Inflammatory macrophage treated with lipopolysaccharide for 1 hour (primary cell): ENCODE measurements at regions not wholly inside any gene's neighbourhood (a gene's known extent, or its start where the extent isn't known, plus 50 kb on each side); places are given as distances from the start of the nearest gene placed in this dataset.
"Not testable (repeated sequence)": the region's sequence is repeated elsewhere in the genome, so short reads cannot be mapped to it uniquely, and the experiment has no call there.

Experiments
- DNase-seq, 2 donors: peaks; one replicate each; pipeline ENCODE4 v3.0.0-alpha.2; 2020 to 2022

DNA sequence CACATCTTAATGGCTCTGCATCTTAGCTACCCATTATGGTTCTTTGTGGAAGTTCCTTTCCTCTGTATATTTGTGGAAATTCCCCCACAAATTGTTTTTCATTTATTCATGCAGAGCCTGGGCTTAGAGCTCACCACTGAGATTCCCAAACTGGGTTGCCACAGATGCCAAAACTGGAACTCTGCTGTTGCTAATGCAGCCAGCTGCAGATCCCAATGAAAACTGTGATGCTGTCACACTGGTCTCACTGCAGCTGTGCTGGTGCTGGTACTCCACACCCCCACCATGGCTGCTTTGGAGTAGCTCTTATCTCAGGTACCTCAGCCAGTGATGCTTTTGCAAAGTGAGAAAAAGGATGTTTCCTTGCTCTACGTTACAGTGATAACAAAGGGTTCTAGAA is 87.7 kb downstream of the DCK start:
- DNase-seq = no peak

DNA sequence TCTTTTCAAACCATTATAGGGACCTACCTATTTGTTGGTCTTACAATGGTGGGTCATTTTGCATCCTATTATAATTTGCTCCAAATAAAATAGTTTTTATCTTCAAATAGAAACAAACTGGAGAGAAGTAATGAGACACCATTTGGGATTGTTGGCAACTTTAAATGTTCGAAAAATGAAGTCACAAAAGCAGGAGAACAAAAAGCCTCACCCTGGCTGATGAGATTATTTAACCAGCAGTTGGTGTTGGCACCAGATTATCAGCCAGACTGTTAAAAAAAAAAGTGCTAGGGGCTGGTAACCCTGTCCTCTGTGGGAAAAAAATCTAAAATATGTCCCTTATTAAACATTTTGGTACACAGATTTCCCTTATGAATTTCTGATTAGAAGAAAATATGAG is 100.3 kb downstream of the DCK start:
- no peak for DNase-seq

DNA sequence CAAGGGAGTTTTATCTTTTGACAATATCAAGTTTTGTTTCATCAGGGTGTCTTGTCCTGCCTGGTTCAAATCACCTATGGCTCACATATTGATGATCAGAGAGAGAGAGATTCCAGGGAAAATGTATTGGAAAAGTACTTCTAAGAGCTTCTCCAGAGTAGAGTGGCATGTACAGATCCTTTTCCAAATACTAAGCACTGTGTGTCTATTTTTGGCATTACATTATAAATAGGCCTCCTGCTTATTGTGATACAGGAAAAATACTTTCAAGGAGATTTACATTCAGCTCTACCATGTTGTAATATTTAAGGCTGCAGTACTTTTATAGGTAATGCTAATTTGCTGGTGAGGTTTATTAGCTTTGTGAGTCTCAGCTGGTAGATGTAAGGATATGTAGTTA is 100.8 kb downstream of the DCK start:
- no peak for DNase-seq

DNA sequence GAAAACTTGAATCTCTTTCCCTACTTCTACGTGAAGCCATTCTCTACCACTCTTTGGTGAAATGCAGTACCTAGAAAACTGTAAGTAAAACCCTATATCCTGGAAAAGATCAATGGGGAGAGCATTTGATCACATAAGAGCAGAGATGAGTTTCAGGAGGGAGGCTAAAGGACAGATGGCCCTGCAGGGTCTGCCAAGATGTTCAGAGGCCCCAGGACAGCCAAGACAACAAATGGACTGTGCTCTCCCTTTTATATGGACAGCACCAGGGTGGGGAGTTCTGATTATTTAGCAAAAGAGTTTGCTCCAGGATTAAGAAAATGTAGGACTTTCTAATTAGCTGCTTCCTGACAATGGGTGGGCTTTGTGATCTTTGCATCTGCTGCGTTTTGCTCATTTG is 101.7 kb downstream of the DCK start:
- no peak for DNase-seq

DNA sequence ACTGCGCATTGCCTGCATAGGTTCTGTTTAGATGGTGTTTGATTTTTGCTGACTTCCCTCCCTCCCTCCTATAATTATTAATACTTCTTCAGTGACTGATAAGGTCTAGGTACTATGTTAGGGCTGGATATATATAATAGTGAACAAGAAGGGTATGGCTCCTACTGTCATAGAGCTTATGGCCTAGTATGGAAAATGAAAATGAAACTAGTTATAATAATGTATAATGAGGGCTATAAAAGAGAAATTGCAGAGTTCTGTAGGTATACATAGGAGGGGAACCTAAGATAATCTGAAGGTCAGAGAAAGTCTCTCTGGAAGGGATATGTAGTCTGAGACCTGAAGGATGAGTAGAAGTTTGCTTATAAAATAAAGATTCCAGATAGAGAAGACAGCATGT is 102.1 kb downstream of the DCK start:
- peak in 1 of 2 donors; percentile 2 for DNase-seq

DNA sequence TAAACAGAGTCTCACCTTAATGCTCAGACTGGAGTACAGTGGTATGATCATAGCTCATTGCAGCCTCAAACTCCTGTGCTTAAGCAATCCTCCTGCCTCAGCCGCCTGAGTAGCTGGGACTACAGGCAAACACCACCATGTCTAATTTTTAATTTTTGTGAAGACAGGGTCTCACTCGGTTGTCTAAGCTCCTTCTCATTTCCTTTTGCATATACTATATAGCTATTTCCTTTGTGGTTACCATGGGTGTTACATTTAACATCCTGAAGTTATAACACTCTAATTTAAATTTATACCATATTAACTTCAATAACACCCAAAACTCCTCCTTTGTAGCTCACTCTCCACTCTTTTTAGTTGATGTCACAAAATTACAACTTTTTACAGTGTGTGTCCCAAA is 114.3 kb downstream of the DCK start:
- no peak for DNase-seq

DNA sequence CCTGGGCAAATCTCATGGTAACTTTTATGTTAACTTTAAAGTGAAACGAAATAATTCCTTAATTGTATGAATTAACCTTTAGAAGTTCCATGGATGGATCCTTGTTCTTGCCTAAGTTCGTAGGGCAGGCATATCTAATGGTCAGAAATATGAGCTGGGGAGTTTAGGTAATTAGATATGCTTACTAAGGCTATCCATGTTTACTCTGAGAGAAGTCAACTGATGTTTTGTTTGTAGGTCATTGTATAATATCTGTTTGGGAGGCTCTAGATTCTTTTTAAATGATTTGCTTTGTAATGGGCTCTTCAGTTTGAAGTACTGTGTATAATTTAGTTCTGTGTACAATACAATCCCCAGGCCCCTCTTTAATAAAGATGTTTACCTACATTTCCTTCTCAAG is 117.0 kb downstream of the DCK start:
- no peak for DNase-seq

DNA sequence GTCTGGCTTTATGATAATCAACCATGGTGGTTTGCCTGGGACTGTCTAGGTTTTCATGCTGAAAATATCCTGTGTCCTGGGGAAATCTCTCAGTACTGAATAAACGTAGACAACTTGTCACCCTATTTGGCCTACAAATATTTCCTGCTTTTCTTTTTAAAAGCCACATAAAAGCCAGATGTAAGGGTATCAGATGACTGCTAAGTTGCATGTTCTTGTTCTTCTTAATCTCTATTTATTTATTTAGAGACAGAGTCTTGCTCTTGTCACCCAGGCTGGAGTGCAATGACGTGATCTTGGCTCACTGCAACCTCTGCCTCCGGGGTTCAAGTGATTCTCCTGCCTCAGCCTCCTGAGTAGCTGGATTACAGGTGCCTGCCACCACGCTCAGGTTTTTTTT is 117.7 kb downstream of the DCK start:
- not testable (repeated sequence) for DNase-seq

DNA sequence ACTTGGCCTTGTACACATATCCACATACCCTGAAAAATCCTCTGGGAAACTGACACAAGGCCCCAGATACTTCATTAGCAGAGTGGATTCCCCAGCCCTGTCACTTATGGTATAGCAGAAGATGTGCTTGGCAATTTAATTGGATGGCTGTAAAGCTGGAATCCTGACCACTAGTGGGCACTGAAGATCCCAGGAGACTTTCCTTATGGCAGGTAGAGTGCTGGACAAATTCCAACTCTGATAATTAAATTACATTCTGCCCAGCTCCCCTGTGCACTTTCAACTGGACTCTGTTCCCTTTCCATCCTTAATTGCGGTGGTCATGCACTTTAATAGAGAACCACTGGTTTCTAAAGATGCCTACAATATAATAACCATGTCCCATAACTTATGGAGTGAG is 119.8 kb downstream of the DCK start:
- DNase-seq = no peak

DNA sequence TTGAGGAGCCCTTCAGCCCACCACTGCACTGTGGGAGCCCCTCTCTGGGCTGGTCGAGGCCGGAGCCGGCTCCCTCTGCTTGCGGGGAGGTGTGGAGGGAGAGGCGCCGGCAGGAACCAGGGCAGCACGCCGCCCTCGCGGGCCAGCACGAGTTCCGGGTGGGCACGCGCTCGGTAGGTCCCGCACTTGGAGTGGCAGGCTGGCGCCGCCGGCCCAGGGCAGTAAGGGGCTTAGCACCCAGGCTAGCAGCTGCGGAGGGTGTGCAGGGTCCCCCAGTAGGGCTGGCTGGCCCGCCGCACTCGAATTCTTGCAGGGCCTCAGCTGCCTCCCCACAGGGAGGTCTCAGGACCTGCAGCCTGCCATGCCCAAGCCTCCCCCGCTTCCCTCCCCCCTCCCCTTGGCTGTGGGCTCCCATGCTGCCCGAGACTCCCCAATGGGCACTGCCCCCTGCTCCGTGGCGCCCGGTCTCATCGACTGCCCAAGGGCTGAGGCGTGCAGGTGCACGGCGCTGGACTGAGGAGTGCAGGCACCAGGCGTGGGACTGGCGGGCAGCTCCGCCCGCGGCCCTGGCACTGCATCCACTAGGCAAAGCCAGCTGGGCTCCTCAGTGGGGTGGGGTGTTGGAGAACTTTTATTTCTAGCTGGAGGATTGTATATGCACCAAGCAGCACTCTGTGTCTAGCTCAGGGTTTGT is 127.5 kb downstream of the DCK start:
- no peak for DNase-seq

DNA sequence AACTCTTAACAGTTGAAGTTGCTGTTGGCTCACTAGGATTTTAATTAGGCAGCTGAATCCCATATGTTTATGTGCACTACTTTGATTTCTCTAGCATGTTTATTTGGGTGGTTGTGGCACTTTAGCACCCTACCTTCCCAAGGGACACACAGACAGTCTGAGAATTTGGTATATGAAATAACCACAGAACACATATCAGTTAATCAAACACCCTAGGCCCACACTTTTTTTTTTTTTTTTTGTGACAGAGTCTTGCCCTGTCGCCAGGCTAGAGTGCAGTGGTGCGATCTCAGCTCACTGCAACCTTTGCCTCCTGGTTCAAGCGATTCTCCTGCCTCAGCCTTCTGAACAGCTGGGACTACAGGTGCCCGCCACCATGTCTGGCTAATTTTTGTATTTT is 130.5 kb downstream of the DCK start:
- no peak for DNase-seq

DNA sequence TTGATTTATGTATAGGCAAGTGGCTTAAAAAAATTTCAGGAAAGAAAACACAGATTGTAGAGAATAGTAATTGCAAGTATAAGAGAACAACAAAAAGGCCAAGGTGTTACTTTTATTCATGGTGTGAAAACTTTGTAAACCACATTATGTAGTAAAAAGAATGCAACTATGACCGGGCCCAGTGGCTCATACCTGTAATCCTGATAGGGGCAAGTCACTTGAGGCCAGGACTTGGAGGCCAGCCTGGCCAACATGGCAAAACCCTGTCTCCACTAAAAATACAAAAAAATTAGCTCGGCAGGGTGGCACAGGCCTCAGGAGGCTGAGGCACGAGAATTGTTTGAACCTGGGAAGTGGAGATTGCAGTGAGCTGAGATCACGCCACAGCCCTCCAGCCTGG is 131.7 kb downstream of the DCK start:
- DNase-seq = no peak

DNA sequence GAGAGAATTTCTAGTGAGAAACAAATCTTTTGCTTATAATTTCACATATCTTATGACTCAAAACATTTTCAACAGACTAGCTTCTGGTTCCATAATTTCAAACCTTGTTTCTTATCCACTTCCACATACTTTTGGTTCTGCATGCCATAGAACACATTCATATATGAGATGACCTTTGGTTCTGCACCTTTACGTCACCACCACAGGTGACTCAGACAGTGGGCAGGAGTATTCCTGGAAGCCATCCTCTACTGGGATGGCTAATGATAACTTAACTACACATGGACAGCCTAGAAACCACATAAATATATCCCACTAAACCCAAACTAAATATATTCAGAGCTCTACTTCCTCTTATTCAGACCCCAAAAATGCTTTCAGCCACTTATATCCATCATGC is 133.3 kb downstream of the DCK start:
- DNase-seq = no peak

DNA sequence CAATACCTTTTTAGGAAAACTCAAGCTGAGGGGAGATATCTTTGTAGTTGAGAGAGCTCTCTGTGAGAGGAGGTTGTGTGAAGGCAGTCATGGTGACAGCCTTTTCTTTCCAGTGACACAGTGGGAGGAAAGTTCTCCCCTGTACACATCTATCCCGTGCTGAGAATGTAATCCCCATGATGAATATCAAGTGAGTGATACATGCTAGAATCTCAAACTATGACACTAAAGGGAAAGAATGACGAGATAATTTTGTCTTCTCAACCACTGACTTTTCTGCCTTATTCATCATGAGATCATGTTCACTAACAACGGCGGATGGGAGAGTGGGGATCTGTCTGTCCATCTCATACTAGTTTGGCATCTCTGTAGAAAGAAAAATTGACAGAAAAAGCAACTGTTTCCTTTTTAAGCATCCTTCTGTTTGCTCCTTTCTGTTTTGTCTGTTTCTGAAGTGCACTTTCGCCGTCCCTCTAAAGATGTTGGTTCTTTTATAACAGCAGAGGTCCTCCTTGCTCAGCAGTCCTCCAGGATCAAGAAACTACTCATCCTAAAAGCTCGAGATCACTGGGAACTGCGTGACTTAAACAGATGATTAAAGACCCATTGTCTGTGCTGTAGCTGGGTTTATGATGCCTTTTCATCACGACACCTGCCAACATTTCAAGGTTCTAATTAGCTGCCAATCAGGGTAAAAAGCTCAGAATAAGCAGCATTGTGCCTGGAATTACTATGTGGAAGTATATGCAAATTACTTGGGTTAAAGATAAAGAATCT is 137.6 kb downstream of the DCK start:
- no peak for DNase-seq

DNA sequence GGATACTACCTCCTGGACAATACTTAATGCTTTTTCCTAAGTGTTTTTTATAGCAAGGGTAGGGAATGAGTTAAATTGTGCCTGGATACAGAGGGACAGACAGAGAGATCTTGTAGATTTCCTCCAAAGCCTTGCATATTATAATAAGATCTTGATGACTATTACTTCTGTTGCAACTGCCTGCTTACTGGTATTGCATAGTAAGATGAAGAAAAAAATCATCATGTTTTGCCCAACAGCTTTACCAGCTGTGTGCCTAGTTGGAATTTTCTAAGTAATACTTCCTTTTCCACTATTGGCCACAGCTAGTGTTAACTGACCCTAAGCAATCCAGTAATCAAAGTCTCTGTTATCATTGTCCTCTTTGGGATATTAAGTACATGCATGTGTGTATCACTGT is 139.0 kb downstream of the DCK start:
- no peak for DNase-seq

DNA sequence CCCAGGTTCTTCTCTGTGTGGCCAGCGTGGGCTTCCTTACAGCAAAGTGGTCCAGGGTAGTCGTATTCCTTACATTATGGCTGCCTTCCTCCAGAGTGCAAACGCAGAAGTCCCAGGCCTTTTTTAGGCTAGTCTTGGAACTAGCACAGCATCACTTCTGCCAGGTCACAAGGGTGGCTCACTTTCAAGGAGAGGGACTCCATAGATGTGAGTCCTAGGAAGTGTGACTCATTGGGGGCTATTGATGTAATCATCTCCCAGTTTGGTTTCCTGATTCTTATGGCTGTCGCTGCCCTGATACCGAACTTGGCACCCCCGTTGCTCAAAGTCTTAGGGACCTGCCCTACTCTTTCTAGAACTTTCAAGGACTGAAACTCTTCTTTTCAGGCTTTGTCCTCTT is 140.0 kb downstream of the DCK start:
- DNase-seq = no peak

DNA sequence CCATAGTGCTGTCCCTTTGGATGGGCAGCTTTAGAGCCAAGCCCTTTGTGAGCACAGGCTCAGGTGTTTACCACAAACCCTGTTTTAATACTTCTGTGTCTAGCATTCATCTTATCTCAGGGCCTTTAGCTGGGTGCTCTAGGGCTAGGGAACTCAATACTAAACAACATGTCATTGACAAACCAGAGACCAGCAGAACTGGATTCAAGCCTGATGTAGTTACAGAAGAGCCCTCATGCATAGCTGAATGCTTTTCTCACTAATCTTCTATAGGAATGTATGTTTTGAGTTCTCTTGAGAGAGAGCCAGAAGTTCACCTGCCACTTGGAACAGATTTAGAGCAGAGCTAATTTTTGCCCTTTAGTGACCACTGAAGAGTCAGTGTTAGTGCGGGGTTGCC is 142.6 kb downstream of the DCK start:
- no peak for DNase-seq

DNA sequence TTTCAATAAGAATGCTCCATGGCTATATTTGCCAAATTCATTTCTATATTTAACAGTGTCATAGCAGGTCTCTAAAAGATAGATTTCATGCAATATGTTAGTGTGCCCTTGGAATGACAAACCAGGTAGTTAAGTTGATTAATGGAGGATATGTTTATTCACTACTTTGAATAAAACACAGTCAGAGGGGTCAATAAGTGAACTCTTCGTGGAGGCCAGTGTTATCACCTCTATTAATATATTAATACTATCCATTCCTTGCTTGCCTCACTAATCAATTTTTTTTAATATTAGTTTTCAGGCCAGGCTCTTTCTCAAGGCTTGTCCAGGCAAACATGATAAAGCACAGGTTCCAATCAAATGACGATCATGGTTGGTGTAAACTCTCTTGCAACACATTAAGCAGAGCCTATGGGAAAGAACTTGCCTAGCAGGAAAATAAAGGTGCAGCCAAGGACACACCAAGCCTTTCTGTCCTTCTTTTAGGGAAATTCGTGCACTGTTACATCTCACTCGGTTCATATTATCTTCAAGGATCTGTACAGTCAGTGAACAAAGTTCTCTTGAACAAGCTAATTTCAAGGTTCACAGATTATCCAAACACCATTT is 144.7 kb downstream of the DCK start:
- no peak for DNase-seq

DNA sequence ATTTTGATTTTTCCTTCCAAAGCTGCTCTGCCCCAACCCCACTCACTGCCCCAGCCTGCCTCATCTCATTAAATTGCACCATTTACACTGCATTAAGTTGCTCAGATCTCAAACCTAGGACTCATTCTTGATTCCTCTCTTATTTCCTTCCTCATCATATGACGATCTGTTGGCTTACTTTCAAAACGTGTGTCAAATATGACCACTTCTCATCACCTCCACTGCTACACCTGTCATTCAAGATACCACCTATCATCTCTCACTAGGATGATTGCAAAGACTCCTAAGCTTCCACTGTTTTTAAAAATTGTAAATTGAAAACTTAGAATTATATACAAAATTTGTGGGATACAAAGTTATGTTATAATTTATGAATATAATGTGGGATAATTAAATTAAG is 147.1 kb downstream of the DCK start:
- no peak for DNase-seq

DNA sequence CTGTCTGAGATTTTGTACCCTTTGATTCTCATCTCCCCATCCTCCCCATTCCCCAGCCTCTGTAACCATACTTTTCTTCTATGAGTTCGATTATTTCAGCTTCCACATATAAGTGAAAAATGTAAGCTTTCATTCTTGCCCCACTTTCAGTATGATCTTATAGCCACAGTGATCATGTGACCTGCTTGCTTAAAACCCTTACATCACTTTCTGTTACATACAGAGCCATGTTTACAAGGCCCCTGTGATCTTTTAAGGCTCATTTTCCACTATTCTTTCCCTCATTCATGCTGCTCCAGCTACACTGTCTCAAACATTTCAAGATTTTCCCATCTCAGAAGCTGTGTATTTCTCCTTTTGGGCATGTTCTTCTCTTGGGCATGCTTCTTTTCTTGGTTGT is 147.7 kb downstream of the DCK start:
- peak; percentile 16 to 38 for DNase-seq

DNA sequence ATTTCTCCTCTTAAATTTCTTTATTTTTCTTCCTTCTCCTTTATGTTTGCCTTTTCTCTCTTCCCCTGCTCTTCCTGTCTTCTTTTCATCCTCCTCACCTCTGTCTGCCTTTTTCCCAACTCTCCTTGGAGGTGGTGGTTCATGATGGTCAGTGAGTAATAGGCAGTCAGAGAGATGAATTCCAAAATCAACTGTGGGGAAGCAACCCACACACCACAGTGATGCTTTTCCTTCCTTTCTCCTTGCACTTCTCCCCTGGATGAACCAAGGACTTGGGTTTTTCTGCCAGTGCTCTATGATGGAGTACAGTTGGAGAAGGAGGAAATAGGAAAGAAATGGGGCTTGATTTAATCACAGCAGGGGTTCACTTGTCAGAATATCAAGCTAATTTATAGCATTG is 153.8 kb downstream of the DCK start:
- DNase-seq = no peak

DNA sequence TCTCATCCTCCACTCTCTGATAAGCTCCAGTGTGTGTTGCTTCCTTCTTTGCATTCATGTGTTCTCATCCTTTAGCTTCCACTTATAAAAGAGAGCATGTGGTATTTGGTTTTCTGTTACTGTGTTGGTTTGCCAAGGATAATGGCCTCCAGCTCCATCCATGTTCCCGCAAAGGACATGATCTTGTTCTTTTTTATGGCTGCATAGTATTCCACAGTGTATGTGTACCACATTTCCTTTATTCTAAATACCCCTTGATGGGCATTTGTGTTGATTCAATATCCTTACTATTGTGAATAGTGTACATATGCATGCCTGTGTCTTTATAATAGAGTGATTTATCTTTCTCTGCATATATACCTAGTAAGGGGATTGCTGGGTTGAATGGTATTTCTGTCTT is 155.1 kb downstream of the DCK start:
- DNase-seq = no peak

DNA sequence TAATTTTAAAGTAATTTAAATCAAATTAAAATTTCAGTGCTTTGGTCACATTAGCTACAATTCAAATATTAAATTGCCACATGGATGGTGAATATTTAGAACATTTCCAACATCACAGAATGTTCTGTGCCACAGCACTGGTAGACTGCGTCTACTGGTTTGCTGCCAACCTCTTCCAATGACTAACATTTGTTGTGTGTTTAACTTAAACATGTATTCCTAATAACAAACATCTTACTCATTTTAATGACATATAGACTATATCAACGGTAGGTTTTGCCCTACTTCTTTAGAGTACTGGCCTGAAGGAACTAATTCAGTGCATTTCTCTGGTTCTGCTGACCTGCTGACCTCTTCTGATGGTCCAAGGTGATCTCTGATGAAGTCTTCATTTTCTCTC is 157.6 kb downstream of the DCK start:
- DNase-seq = no peak

DNA sequence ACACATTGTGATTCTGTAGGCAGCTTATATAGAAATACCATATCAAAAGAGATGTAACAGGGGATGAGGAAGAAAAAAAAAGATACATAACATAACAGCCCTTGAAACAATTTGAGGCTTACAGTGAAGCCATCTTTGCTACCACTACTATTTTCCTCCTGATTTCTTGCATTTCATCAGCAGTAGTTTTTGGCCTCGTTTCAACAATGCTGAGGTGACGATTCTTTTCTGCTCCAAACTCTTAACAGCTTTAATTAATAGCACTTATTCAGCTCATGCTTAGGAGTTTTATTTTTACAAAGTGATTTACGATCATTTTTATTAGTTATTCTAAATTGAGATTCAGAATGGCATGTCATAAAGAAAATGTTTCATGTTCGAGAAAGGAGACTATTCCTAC is 163.2 kb downstream of the DCK start:
- DNase-seq = no peak

DNA sequence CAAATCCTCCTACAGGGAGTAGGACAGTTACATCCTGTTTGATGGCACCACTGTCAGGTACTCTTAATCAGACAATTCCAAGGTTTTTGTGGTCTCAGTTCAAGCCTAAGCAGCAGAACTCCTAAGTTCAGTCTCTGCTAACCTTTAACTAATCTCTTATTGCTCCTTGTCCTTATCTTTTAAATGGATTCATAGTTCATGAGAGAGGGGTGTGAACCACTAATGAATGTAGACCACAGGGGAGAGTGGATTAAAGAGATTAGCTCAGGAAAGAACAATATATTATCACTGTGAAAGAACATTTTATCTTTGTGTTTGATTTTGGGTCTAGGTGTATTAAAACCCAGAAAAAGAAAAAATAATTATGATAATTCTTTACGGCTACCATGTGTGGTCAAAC is 168.9 kb downstream of the DCK start:
- DNase-seq = no peak
